Smooth muscle cell (in vitro differentiated cells): ENCODE measurements at regions not wholly inside any gene's neighbourhood (a gene's known extent, or its start where the extent isn't known, plus 50 kb on each side); places are given as distances from the start of the nearest gene placed in this dataset.

Source experiments
- DNase-seq: peaks from one replicate; lab custom pipeline; 2025; ENCODE audit not compliant: unreplicated experiment; lab: John Stamatoyannopoulos, UW
- H2AFZ ChIP-seq: fragments of 200-600 bp; sonication (generic); 2 replicates; pipeline ENCODE4 v1.6.0; 2016; ENCODE audit warnings: antibody characterized with exemption, low read depth, mild to moderate bottlenecking
- H3F3A ChIP-seq: fragments of 200-600 bp; sonication (generic); 2 replicates; pipeline ENCODE4 v1.6.0; 2017; ENCODE audit warnings: antibody characterized with exemption, low read depth
- H3K27ac ChIP-seq: fragments of 200-600 bp; sonication (generic); 2 replicates; pipeline ENCODE4 v1.5.1; 2016; ENCODE audit warnings: low read depth, mild to moderate bottlenecking
- H3K27me3 ChIP-seq: fragments of 200-600 bp; sonication (generic); 2 replicates; pipeline ENCODE4 v1.6.1; 2016; ENCODE audit warnings: low read depth, mild to moderate bottlenecking
- H3K36me3 ChIP-seq: fragments of 200-600 bp; sonication (generic); 2 replicates; pipeline ENCODE4 v1.5.1; 2016; ENCODE audit warnings: low read depth
- H3K4me1 ChIP-seq: fragments of 200-600 bp; sonication (generic); 2 replicates; pipeline ENCODE4 v1.5.1; 2016; ENCODE audit warnings: low read depth
- H3K4me2 ChIP-seq: fragments of 200-600 bp; sonication (generic); 2 replicates; pipeline ENCODE4 v1.6.0; 2016; ENCODE audit warnings: mild to moderate bottlenecking
- H3K4me3 ChIP-seq: fragments of 200-600 bp; sonication (generic); 2 replicates; pipeline ENCODE4 v1.5.1; 2016; ENCODE audit warnings: mild to moderate bottlenecking
- H3K79me2 ChIP-seq: fragments of 200-600 bp; sonication (generic); 2 replicates; pipeline ENCODE4 v1.6.0; 2016; ENCODE audit warnings: low read depth, mild to moderate bottlenecking
- H3K9ac ChIP-seq: fragments of 200-600 bp; sonication (generic); 2 replicates; pipeline ENCODE4 v1.6.0; 2016; ENCODE audit warnings: low read depth
- H3K9me3 ChIP-seq: fragments of 200-600 bp; sonication (generic); replicated peaks from 2 replicates; pipeline ENCODE4 v1.5.1; 2016; ENCODE audit warnings: low read depth
- H4K20me1 ChIP-seq: fragments of 200-600 bp; sonication (generic); 2 replicates; pipeline ENCODE4 v1.6.0; 2016; ENCODE audit warnings: low read depth
- WGBS: methylation state at CpG from one replicate; pipeline ENCODE4 v1.1.7; 2016; ENCODE audit warnings: low lambda C conversion rate; 5-methylcytosine and 5-hydroxymethylcytosine counted together
- TF ChIP-seq, protein P1 (sequence below): fragments of 200-600 bp; sonication (generic); IDR thresholded peaks from 2 replicates; pipeline ENCODE4 v1.5.1; 2017; ENCODE audit warnings: borderline replicate concordance, mild to moderate bottlenecking, antibody characterized with exemption; ENCODE audit not compliant: insufficient read depth, poor library complexity, severe bottlenecking

DNA sequence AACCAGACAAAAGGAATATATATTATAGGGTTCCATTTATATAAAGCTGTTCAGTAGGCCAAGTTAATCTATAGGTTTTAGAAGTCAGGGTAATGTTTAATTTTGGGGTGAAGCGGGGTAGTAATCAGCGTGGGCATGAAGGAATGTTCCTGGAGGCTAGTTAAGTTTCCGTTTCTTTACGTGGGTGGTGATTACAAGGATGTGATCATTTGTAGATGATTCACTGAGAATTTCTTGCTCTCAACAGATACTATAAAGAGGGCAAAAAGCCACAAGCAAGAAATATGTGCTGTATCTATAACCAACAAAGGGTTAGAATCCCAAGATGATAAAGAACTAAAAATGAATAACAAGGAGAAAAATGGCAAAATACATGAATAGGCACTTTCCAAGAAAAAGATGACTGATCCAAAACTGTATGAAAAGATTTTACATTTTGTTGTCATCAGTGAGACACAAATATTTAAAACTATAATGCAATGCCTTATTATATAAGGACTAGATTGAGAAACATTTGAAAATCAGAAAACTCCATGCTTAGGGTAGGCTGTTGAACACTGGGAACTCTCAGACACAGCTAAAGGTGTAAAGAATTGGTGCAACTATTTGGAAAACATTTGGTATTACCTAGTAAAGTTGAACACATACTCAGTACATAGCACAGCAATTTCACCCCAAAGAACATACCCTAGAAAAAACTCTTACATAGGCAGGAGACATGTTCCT, 224.3 kb upstream of the S1PR3 start:
- Histone ChIP-seq H3K4me3 (no peak overlapping the region), H4K20me1 (no peaks in the 10 kb centered on the region), H2AFZ (no peak overlapping the region), H3K4me1 (peaks cover 31% of the 10 kb centered on the region), H3K79me2 (no peaks in the 10 kb centered on the region), H3K27ac (peak overlapping the region; percentile 87), H3K9me3 (no peaks in the 10 kb centered on the region), H3K4me2 (peak overlapping the region; percentile 71), H3K36me3 (no peaks in the 10 kb centered on the region), H3K27me3 (no peaks in the 10 kb centered on the region), H3F3A (peaks cover 8% of the 10 kb centered on the region), H3K9ac (peak overlapping the region; percentile 45)
- TF ChIP-seq, protein P1, sequence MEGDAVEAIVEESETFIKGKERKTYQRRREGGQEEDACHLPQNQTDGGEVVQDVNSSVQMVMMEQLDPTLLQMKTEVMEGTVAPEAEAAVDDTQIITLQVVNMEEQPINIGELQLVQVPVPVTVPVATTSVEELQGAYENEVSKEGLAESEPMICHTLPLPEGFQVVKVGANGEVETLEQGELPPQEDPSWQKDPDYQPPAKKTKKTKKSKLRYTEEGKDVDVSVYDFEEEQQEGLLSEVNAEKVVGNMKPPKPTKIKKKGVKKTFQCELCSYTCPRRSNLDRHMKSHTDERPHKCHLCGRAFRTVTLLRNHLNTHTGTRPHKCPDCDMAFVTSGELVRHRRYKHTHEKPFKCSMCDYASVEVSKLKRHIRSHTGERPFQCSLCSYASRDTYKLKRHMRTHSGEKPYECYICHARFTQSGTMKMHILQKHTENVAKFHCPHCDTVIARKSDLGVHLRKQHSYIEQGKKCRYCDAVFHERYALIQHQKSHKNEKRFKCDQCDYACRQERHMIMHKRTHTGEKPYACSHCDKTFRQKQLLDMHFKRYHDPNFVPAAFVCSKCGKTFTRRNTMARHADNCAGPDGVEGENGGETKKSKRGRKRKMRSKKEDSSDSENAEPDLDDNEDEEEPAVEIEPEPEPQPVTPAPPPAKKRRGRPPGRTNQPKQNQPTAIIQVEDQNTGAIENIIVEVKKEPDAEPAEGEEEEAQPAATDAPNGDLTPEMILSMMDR = no peak
- WGBS = 2% methylated on average over 4 of the region's 4 CpGs
- DNase-seq = no peak

- no peak for DNase-seq
- Histone ChIP-seq H2AFZ (no peak overlapping the region), H4K20me1 (no peaks in the 10 kb centered on the region), H3K27ac (peak overlapping the region; percentile 87), H3K4me1 (peaks cover 31% of the 10 kb centered on the region), H3K4me3 (no peak overlapping the region), H3K9me3 (no peaks in the 10 kb centered on the region), H3K9ac (peak overlapping the region; percentile 45), H3K4me2 (peak overlapping the region; percentile 71), H3F3A (peaks cover 8% of the 10 kb centered on the region), H3K79me2 (no peaks in the 10 kb centered on the region), H3K27me3 (no peaks in the 10 kb centered on the region), H3K36me3 (no peaks in the 10 kb centered on the region)
- TF ChIP-seq, protein P1 = no peak
Measured at GRCh38 chr9:88767504-88767790, 223.8 kb upstream of the S1PR3 start.

GRCh38 chr9:88772575-88772974, 218.7 kb upstream of the S1PR3 start:
- peak overlapping the region; percentile 88 for H3K27ac ChIP-seq

More at GRCh38 chr9:88772575-88772974, 218.7 kb upstream of the S1PR3 start:
- Histone ChIP-seq H4K20me1 (no peaks in the 10 kb centered on the region), H3K27me3 (no peaks in the 10 kb centered on the region), H2AFZ (peak overlapping the region; percentile 44), H3K79me2 (no peaks in the 10 kb centered on the region), H3K9me3 (no peaks in the 10 kb centered on the region), H3K4me2 (peak overlapping the region; percentile 80), H3K9ac (no peak overlapping the region), H3K4me3 (no peak overlapping the region), H3F3A (peaks cover 24% of the 10 kb centered on the region), H3K4me1 (peaks cover 42% of the 10 kb centered on the region), H3K36me3 (no peaks in the 10 kb centered on the region)
- TF ChIP-seq, protein P1 = no peak
- no peak for DNase-seq
- 77% methylated on average over 3 of the region's 3 CpGs for WGBS
